Stimulated activated naive B cell treated with anti-CD40 and anti-IgM and Interleukin-4, amounts not matched to agents 10 μg/mL and 1 μg/mL and 100 μg/mL, for 72 hours (primary cell): ENCODE measurements at regions not wholly inside any gene's neighbourhood (a gene's known extent, or its start where the extent isn't known, plus 50 kb on each side); places are given as distances from the start of the nearest gene placed in this dataset.
"Not testable (repeated sequence)": the region's sequence is repeated elsewhere in the genome, so short reads cannot be mapped to it uniquely, and the experiment has no call there.

Experiments
- ATAC-seq, 2 donors: fragments of 150-1000 bp; cut with Tn5 transposase; replicated peaks; 2 replicates each; pipeline ENCODE4 v1.10.0; 2021; ENCODE audit warnings: moderate library complexity in 1 of 2
- DNase-seq: peaks from one replicate; pipeline ENCODE4 v3.0.0; 2021
- H3K27ac Mint-ChIP-seq: one replicate; pipeline ENCODE4 v1.8.0; 2022; ENCODE audit warnings: mild to moderate bottlenecking, mixed read lengths
- H3K27me3 Mint-ChIP-seq, 2 donors: one replicate each; pipeline ENCODE4 v1.8.0; 2022; ENCODE audit warnings: mixed read lengths in 2 of 2
- H3K36me3 Mint-ChIP-seq, 2 donors: one replicate each; pipeline ENCODE4 v1.8.0; 2022; ENCODE audit warnings: mixed read lengths in 2 of 2, mild to moderate bottlenecking in 1 of 2
- H3K4me1 Mint-ChIP-seq, 2 donors: one replicate each; pipeline ENCODE4 v1.8.0; 2022; ENCODE audit warnings: mixed read lengths in 2 of 2, mild to moderate bottlenecking in 1 of 2
- H3K4me3 Mint-ChIP-seq, 2 donors: one replicate each; pipeline ENCODE4 v1.8.0; 2022; ENCODE audit warnings: mild to moderate bottlenecking in 2 of 2, mixed read lengths in 2 of 2, moderate library complexity in 1 of 2
- H3K9me3 Mint-ChIP-seq, 2 donors: one replicate each; pipeline ENCODE4 v1.8.0; 2022; ENCODE audit warnings: mixed read lengths in 2 of 2, mild to moderate bottlenecking in 1 of 2

- Mint-ChIP-seq H3K9me3 (peaks cover 0 to 4% of the 10 kb centered on the region in 2 donors), H3K27ac (no peak overlapping the region), H3K4me3 (no peak overlapping the region), H3K27me3 (no peaks in the 10 kb centered on the region), H3K36me3 (no peaks in the 10 kb centered on the region), H3K4me1 (no peaks in the 10 kb centered on the region)
- ATAC-seq (no peak), DNase-seq (no peak)
Observed at GRCh38 chr4:124943145-124943889, 230.8 kb upstream of the ANKRD50 start.

- ATAC-seq = no peak
- no peaks in the 10 kb centered on the region for H3K36me3 Mint-ChIP-seq
- no peak for DNase-seq
- no peaks in the 10 kb centered on the region for H3K27me3 Mint-ChIP-seq
- no peaks in the 10 kb centered on the region for H3K4me1 Mint-ChIP-seq
- no peak overlapping the region for H3K4me3 Mint-ChIP-seq
- H3K9me3 Mint-ChIP-seq = peaks cover 0 to 4% of the 10 kb centered on the region in 2 donors
- no peak overlapping the region for H3K27ac Mint-ChIP-seq
Observed at GRCh38 chr4:124941267-124941666, 228.7 kb upstream of the ANKRD50 start.

GRCh38 chr4:124940387-124940786 is 227.9 kb upstream of the ANKRD50 start:
- Mint-ChIP-seq H3K27ac (no peak overlapping the region), H3K4me3 (no peak overlapping the region), H3K36me3 (no peaks in the 10 kb centered on the region), H3K9me3 (peaks cover 0 to 4% of the 10 kb centered on the region in 2 donors), H3K27me3 (no peaks in the 10 kb centered on the region), H3K4me1 (no peaks in the 10 kb centered on the region)
- DNase-seq (no peak), ATAC-seq (no peak)

GRCh38 chr4:124939908-124940307 is 227.4 kb upstream of the ANKRD50 start:
- H3K36me3 Mint-ChIP-seq = no peaks in the 10 kb centered on the region
- no peak for ATAC-seq
- no peak overlapping the region for H3K27ac Mint-ChIP-seq
- H3K27me3 Mint-ChIP-seq = no peaks in the 10 kb centered on the region
- H3K4me3 Mint-ChIP-seq = no peak overlapping the region
- peaks cover 0 to 4% of the 10 kb centered on the region in 2 donors for H3K9me3 Mint-ChIP-seq
- H3K4me1 Mint-ChIP-seq = no peaks in the 10 kb centered on the region
- no peak for DNase-seq

- H3K27me3 Mint-ChIP-seq = no peaks in the 10 kb centered on the region
- H3K9me3 Mint-ChIP-seq = peaks cover 0 to 4% of the 10 kb centered on the region in 2 donors
- ATAC-seq (no peak), DNase-seq (no peak)
- no peaks in the 10 kb centered on the region for H3K4me1 Mint-ChIP-seq
- no peak overlapping the region for H3K4me3 Mint-ChIP-seq
- H3K27ac Mint-ChIP-seq = no peak overlapping the region
- no peaks in the 10 kb centered on the region for H3K36me3 Mint-ChIP-seq
Observed at GRCh38 chr4:124938836-124939235, 226.3 kb upstream of the ANKRD50 start.

GRCh38 chr4:124937993-124938392 is 225.5 kb upstream of the ANKRD50 start:
- DNase-seq = no peak
- no peak for ATAC-seq
- Mint-ChIP-seq H3K4me3 (no peak overlapping the region), H3K9me3 (no peaks in the 10 kb centered on the region), H3K27ac (no peak overlapping the region), H3K36me3 (no peaks in the 10 kb centered on the region), H3K27me3 (no peaks in the 10 kb centered on the region), H3K4me1 (no peaks in the 10 kb centered on the region)

- Mint-ChIP-seq H3K36me3 (no peaks in the 10 kb centered on the region), H3K9me3 (no peaks in the 10 kb centered on the region), H3K27me3 (no peaks in the 10 kb centered on the region), H3K4me3 (no peak overlapping the region), H3K4me1 (no peaks in the 10 kb centered on the region), H3K27ac (no peak overlapping the region)
- DNase-seq (no peak), ATAC-seq (no peak)
Observed at GRCh38 chr4:124936427-124936826, 223.9 kb upstream of the ANKRD50 start.

GRCh38 chr4:124934916-124935315 is 222.4 kb upstream of the ANKRD50 start:
- H3K4me1 Mint-ChIP-seq = no peaks in the 10 kb centered on the region
- no peaks in the 10 kb centered on the region for H3K27me3 Mint-ChIP-seq
- H3K27ac Mint-ChIP-seq = no peak overlapping the region
- no peak for DNase-seq
- H3K4me3 Mint-ChIP-seq = no peak overlapping the region
- H3K36me3 Mint-ChIP-seq = no peaks in the 10 kb centered on the region
- no peak for ATAC-seq
- no peaks in the 10 kb centered on the region for H3K9me3 Mint-ChIP-seq

GRCh38 chr4:124933521-124933920 is 221.0 kb upstream of the ANKRD50 start:
- Mint-ChIP-seq H3K4me1 (no peaks in the 10 kb centered on the region), H3K4me3 (no peak overlapping the region), H3K9me3 (no peaks in the 10 kb centered on the region), H3K27me3 (no peaks in the 10 kb centered on the region), H3K36me3 (no peaks in the 10 kb centered on the region), H3K27ac (no peak overlapping the region)
- DNase-seq (no peak), ATAC-seq (no peak)

- Mint-ChIP-seq H3K9me3 (no peaks in the 10 kb centered on the region), H3K4me3 (no peak overlapping the region), H3K27me3 (no peaks in the 10 kb centered on the region), H3K36me3 (no peaks in the 10 kb centered on the region), H3K27ac (no peak overlapping the region), H3K4me1 (no peaks in the 10 kb centered on the region)
- DNase-seq = no peak
- no peak for ATAC-seq
Observed at GRCh38 chr4:124932447-124932846, 219.9 kb upstream of the ANKRD50 start.

GRCh38 chr4:124931050-124931449 is 218.5 kb upstream of the ANKRD50 start:
- no peak for DNase-seq
- Mint-ChIP-seq H3K27me3 (no peaks in the 10 kb centered on the region), H3K36me3 (no peaks in the 10 kb centered on the region), H3K4me3 (no peak overlapping the region), H3K9me3 (peaks cover 0 to 3% of the 10 kb centered on the region in 2 donors), H3K27ac (no peak overlapping the region), H3K4me1 (no peaks in the 10 kb centered on the region)
- ATAC-seq = no peak

GRCh38 chr4:124922748-124923147 is 210.2 kb upstream of the ANKRD50 start:
- H3K4me3 Mint-ChIP-seq = not testable (repeated sequence)

GRCh38 chr4:124918559-124919122 is 206.1 kb upstream of the ANKRD50 start:
- Mint-ChIP-seq H3K36me3 (no peaks in the 10 kb centered on the region), H3K27ac (no peak overlapping the region), H3K4me3 (no peak overlapping the region), H3K4me1 (no peaks in the 10 kb centered on the region), H3K27me3 (no peaks in the 10 kb centered on the region), H3K9me3 (no peaks in the 10 kb centered on the region)
- ATAC-seq (no peak), DNase-seq (no peak)

More at GRCh38 chr4:124922748-124923147, 210.2 kb upstream of the ANKRD50 start:
- ATAC-seq, H3K4me1 Mint-ChIP-seq, H3K27ac Mint-ChIP-seq, H3K9me3 Mint-ChIP-seq, H3K36me3 Mint-ChIP-seq, H3K27me3 Mint-ChIP-seq, DNase-seq: not testable (repeated sequence)

GRCh38 chr4:124915073-124915472 is 202.5 kb upstream of the ANKRD50 start:
- Mint-ChIP-seq H3K27ac (no peak overlapping the region), H3K4me3 (no peak overlapping the region), H3K4me1 (no peaks in the 10 kb centered on the region), H3K27me3 (no peaks in the 10 kb centered on the region), H3K9me3 (peaks cover 8 to 17% of the 10 kb centered on the region in 2 donors), H3K36me3 (no peaks in the 10 kb centered on the region)
- ATAC-seq = no peak
- no peak for DNase-seq

- no peaks in the 10 kb centered on the region for H3K36me3 Mint-ChIP-seq
- no peaks in the 10 kb centered on the region for H3K4me1 Mint-ChIP-seq
- peaks cover 8 to 17% of the 10 kb centered on the region in 2 donors for H3K9me3 Mint-ChIP-seq
- ATAC-seq (no peak), DNase-seq (no peak)
- H3K27me3 Mint-ChIP-seq = no peaks in the 10 kb centered on the region
- H3K4me3 Mint-ChIP-seq = no peak overlapping the region
- no peak overlapping the region for H3K27ac Mint-ChIP-seq
Observed at GRCh38 chr4:124913237-124913636, 200.7 kb upstream of the ANKRD50 start.
